Stimulated activated memory B cell treated with anti-CD40 and anti-IgM and Interleukin-4, amounts not matched to agents 10 μg/mL and 1 μg/mL and 100 μg/mL, for 72 hours (primary cell): ENCODE measurements at regions not wholly inside any gene's neighbourhood (a gene's known extent, or its start where the extent isn't known, plus 50 kb on each side); places are given as distances from the start of the nearest gene placed in this dataset.
"Not testable (repeated sequence)": the region's sequence is repeated elsewhere in the genome, so short reads cannot be mapped to it uniquely, and the experiment has no call there.

ENCODE experiments used
- ATAC-seq: fragments of 150-1000 bp; cut with Tn5 transposase; 2 replicates; pipeline ENCODE4 v1.10.0; 2021
- H3K27ac Mint-ChIP-seq: one replicate; pipeline ENCODE4 v1.8.0; 2022; ENCODE audit warnings: mild to moderate bottlenecking, mixed read lengths
- H3K27me3 Mint-ChIP-seq: one replicate; pipeline ENCODE4 v1.8.0; 2022; ENCODE audit warnings: mixed read lengths
- H3K36me3 Mint-ChIP-seq: one replicate; pipeline ENCODE4 v1.8.0; 2022; ENCODE audit warnings: mixed read lengths
- H3K4me1 Mint-ChIP-seq: one replicate; pipeline ENCODE4 v1.8.0; 2022; ENCODE audit warnings: mixed read lengths
- H3K4me3 Mint-ChIP-seq: one replicate; pipeline ENCODE4 v1.8.0; 2022; ENCODE audit warnings: mild to moderate bottlenecking, moderate library complexity, mixed read lengths
- H3K9me3 Mint-ChIP-seq: one replicate; pipeline ENCODE4 v1.8.0; 2022; ENCODE audit warnings: mixed read lengths

- H3K36me3 Mint-ChIP-seq, ATAC-seq, H3K27ac Mint-ChIP-seq, H3K4me3 Mint-ChIP-seq, H3K9me3 Mint-ChIP-seq: not testable (repeated sequence)
- Mint-ChIP-seq H3K4me1 (peaks cover 13% of the 10 kb centered on the region), H3K27me3 (peaks cover 30% of the 10 kb centered on the region)
Measured at GRCh38 chr7:76932957-76933356, 99.2 kb downstream of the SPDYE17 start.

GRCh38 chr7:76931441-76931840 lies 100.7 kb downstream of the SPDYE17 start:
- not testable (repeated sequence) for H3K36me3 Mint-ChIP-seq, H3K4me3 Mint-ChIP-seq

DNA sequence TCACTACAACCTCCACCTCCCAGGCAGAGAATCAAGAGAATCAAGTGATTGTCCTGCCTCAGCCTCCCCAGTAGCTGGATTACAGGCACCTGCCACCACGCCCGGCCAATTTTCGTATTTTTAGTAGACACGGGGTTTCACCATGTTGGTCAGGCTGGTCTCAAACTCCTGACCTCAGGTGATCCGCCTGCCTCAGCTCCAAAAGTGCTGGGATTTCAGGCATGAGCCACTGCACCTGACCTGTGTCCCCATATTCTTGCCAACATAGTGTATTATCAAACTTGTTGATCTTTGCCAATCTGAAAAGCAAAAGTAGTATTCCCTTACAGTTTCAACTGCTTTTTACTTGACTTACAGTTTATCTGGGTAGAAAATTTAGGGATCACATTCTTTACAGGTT lies 101.7 kb downstream of the SPDYE17 start:
- ATAC-seq, H3K27ac Mint-ChIP-seq, H3K4me3 Mint-ChIP-seq, H3K9me3 Mint-ChIP-seq, H3K27me3 Mint-ChIP-seq, H3K36me3 Mint-ChIP-seq: not testable (repeated sequence)
- peaks cover 17% of the 10 kb centered on the region for H3K4me1 Mint-ChIP-seq

More at GRCh38 chr7:76931441-76931840, 100.7 kb downstream of the SPDYE17 start:
- Mint-ChIP-seq H3K4me1 (peaks cover 17% of the 10 kb centered on the region), H3K27me3 (peaks cover 16% of the 10 kb centered on the region)
- not testable (repeated sequence) for ATAC-seq, H3K27ac Mint-ChIP-seq, H3K9me3 Mint-ChIP-seq

DNA sequence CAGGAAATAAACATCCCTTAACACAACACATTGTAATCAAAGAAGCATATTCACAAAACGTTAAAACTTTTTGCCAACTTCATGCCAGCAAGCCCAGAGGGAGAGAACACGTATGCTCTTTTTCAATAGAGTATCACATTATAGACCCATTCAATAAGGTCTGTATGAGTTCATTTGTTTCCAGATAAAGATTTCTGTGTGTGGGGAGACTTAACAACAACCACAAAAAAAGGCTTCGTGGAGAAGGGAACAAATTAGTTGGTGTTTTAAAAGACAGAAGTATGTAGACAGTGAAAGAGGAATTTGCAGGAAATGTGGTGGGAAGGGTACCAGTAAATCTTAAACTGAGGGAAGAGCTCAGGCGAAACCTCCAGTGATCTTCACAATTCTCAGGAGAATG lies 103.4 kb downstream of the SPDYE17 start:
- Mint-ChIP-seq H3K27me3 (peaks cover 15% of the 10 kb centered on the region), H3K4me1 (peaks cover 17% of the 10 kb centered on the region)
- not testable (repeated sequence) for H3K9me3 Mint-ChIP-seq, ATAC-seq, H3K36me3 Mint-ChIP-seq, H3K27ac Mint-ChIP-seq, H3K4me3 Mint-ChIP-seq

GRCh38 chr7:76927741-76928393 lies 104.3 kb downstream of the SPDYE17 start:
- H3K36me3 Mint-ChIP-seq, H3K4me3 Mint-ChIP-seq, H3K27ac Mint-ChIP-seq, H3K9me3 Mint-ChIP-seq: not testable (repeated sequence)
- H3K27me3 Mint-ChIP-seq: peaks cover 18% of the 10 kb centered on the region
- peaks cover 17% of the 10 kb centered on the region for H3K4me1 Mint-ChIP-seq
- ATAC-seq: peak; percentile 91

DNA sequence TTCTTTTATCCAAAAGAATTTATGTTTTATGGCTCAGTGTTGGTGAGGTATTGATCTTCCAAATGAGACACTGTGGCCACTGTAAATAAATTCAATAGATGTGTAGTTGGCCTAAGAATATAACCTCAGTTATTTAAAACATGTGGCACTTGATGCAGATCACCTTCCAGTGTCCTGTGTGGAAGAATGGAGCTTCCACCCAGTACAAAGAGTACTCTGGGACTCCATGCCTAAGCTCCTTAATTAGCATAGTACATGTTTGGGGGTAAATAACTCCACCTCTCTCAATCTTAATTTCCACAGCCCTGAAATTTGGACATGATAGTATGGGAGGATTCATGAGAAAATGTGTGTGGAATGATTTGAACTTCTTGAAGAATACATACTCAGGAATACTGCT lies 105.7 kb downstream of the SPDYE17 start:
- not testable (repeated sequence) for H3K4me3 Mint-ChIP-seq, H3K36me3 Mint-ChIP-seq, H3K27ac Mint-ChIP-seq, H3K9me3 Mint-ChIP-seq, ATAC-seq
- peaks cover 18% of the 10 kb centered on the region for H3K27me3 Mint-ChIP-seq
- H3K4me1 Mint-ChIP-seq: peaks cover 17% of the 10 kb centered on the region

DNA sequence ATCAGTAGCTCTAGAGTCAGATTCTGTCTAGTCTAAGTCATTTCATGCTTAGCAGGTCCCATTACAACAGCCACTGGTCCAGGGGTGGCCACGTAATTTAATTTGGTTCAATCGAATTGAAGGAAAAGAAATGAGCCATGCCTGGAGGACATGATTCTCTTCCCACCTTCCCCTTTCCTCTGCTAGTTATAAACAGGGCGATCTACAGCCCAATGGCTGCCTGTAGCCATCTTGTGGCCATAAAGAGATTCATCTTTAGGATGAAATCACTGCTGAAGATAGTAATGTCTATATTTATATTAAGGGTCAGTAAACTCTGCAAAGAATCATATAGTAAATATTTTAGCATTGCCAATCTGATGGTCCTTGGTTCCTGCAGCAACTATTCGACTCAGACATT lies 107.4 kb downstream of the SPDYE17 start:
- H3K4me1 Mint-ChIP-seq: peaks cover 17% of the 10 kb centered on the region
- H3K36me3 Mint-ChIP-seq, ATAC-seq, H3K27ac Mint-ChIP-seq, H3K4me3 Mint-ChIP-seq, H3K9me3 Mint-ChIP-seq: not testable (repeated sequence)
- peaks cover 18% of the 10 kb centered on the region for H3K27me3 Mint-ChIP-seq

DNA sequence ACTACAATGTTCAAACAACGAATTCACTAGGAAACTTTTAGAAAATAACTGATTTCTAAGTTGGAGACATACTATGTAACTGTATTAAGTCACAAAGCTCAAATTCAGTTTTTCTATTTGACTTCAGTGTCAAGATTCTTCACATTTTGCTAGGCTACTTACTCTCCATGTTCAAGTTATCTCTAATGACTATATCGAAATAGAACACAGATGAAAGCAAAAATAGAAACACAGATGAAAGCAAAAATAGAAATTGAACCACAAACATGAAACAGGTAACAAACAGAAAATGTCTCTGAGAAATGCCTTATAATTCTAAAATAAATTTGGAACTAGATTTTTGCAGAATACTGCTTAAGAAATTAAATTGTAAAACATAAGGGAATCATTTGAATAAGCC lies 113.5 kb downstream of the SPDYE17 start:
- not testable (repeated sequence) for H3K27me3 Mint-ChIP-seq, H3K4me1 Mint-ChIP-seq, H3K9me3 Mint-ChIP-seq, H3K4me3 Mint-ChIP-seq, H3K27ac Mint-ChIP-seq, H3K36me3 Mint-ChIP-seq, ATAC-seq

GRCh38 chr7:76914361-76914760 lies 117.8 kb downstream of the SPDYE17 start:
- not testable (repeated sequence) for H3K4me1 Mint-ChIP-seq, H3K36me3 Mint-ChIP-seq, H3K27me3 Mint-ChIP-seq, H3K4me3 Mint-ChIP-seq, H3K9me3 Mint-ChIP-seq, H3K27ac Mint-ChIP-seq
- peak; percentile 89 for ATAC-seq

DNA sequence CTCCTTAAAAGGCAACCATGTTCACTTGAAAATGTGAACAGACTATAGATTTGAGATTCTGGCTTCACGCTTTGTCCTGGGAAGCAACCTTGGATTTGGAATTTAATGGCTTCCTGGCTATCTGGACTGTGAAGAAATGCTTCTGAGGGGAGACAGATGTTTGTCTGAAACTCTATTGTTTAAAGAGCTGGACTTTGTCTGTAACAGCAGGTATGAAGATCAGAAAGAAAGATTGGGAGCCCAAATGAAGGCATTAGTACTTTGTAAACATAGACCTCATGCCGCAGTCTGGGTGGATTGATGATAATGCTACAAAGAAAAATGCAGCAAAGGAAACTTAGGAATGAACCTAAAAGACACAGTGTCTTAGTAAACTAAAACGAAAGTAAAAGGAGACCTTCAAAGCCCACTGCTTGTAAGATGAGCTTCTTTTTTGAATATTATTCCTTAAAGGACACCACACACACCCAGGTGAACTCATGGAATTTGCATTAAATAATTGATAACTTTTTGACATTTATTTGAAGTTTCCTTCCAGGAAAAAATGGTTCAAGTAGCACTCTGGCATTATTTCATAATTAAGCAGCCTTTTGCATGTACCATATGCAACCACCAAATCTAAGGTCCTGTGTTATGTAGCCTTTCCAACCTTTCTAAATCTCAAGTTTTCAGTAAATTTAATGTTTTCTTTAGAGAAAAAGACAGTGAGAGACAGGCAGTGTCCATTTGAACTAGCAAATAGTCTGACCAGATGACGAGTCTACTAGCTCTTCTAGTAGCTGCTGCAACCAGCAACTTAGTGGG lies 119.9 kb downstream of the SPDYE17 start:
- H3K27ac Mint-ChIP-seq, H3K9me3 Mint-ChIP-seq, ATAC-seq, H3K27me3 Mint-ChIP-seq, H3K4me1 Mint-ChIP-seq, H3K4me3 Mint-ChIP-seq, H3K36me3 Mint-ChIP-seq: not testable (repeated sequence)

- H3K27ac Mint-ChIP-seq, H3K4me3 Mint-ChIP-seq, ATAC-seq, H3K27me3 Mint-ChIP-seq, H3K4me1 Mint-ChIP-seq, H3K36me3 Mint-ChIP-seq, H3K9me3 Mint-ChIP-seq: not testable (repeated sequence)
Measured at GRCh38 chr7:76904688-76905087, 127.5 kb downstream of the SPDYE17 start.

- H3K36me3 Mint-ChIP-seq, ATAC-seq, H3K27ac Mint-ChIP-seq, H3K27me3 Mint-ChIP-seq, H3K4me1 Mint-ChIP-seq, H3K4me3 Mint-ChIP-seq, H3K9me3 Mint-ChIP-seq: not testable (repeated sequence)
Measured at GRCh38 chr7:76901944-76902710, 130.0 kb downstream of the SPDYE17 start.

GRCh38 chr7:76898807-76899206 lies 133.4 kb downstream of the SPDYE17 start:
- H3K4me3 Mint-ChIP-seq, H3K27ac Mint-ChIP-seq, ATAC-seq, H3K9me3 Mint-ChIP-seq, H3K4me1 Mint-ChIP-seq, H3K36me3 Mint-ChIP-seq, H3K27me3 Mint-ChIP-seq: not testable (repeated sequence)

DNA sequence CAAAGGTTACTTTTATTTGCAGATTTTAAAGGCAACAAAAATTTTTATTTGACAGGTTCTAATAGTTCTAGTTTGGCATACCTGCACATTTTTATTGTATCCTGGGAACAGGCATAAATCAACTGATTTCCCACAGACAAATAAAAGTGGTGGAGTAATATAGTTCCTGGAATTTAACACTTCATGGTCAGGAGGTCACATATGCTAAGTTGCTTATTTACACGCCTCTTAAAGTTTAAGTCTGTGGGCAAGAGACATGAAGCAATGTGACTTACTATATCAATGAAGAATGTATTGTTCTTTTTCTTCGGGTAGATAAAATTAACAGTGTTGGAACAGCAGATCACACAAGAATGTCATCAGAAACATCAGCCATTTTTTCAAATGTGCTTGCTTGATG lies 135.2 kb downstream of the SPDYE17 start:
- H3K9me3 Mint-ChIP-seq, H3K36me3 Mint-ChIP-seq, ATAC-seq, H3K27me3 Mint-ChIP-seq, H3K27ac Mint-ChIP-seq, H3K4me3 Mint-ChIP-seq, H3K4me1 Mint-ChIP-seq: not testable (repeated sequence)

DNA sequence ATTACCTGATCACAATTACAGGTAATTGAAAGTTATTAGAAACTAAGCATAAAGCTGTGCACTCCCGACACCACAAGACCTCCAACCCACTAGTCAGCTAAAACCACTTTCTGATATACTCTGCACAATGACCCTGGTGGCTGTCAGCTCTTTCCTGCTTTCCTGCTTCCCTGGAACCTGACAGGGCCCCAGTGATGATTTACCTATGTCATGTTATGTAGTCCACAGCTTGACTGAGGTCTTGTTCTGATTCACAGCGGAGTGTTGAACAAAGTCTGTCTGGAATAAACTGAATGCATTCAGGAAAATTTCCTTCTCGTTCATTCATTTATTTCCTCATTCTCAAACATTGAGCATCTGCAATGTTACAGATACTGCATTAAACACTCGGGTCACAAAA lies 136.5 kb downstream of the SPDYE17 start:
- not testable (repeated sequence) for H3K4me1 Mint-ChIP-seq, H3K4me3 Mint-ChIP-seq, H3K9me3 Mint-ChIP-seq, H3K27me3 Mint-ChIP-seq, ATAC-seq, H3K27ac Mint-ChIP-seq, H3K36me3 Mint-ChIP-seq

DNA sequence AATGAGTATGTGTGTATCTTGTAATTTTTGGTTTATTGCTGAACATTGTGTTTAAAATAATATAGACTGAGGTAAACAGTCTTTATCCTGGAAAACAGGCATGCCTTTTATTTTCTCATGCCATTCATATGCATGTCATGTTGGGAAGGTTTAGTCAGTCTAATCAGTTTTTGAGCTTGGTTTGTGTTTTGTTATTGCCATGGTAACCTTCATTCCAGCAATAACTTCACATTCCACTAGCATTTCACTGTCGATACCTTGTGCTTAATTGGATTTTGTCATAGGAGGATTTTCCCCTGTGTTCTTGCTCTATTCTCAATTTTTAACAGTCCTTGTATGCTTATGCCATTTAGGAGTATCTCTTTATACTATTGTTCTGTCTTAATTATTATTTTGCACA lies 140.4 kb downstream of the SPDYE17 start:
- H3K4me3 Mint-ChIP-seq, H3K36me3 Mint-ChIP-seq, H3K4me1 Mint-ChIP-seq, H3K27me3 Mint-ChIP-seq, H3K27ac Mint-ChIP-seq, ATAC-seq, H3K9me3 Mint-ChIP-seq: not testable (repeated sequence)
